Mononuclear cell (primary cell): ENCODE measurements at regions not wholly inside any gene's neighbourhood (a gene's known extent, or its start where the extent isn't known, plus 50 kb on each side); places are given as distances from the start of the nearest gene placed in this dataset.
"Not testable (repeated sequence)": the region's sequence is repeated elsewhere in the genome, so short reads cannot be mapped to it uniquely, and the experiment has no call there.

Source experiments
- H3K27me3 ChIP-seq: 2 replicates; pipeline ENCODE4 v1.6.0; 2011; ENCODE audit warnings: low read length, control low read depth; ENCODE audit not compliant: insufficient read depth
- H3K4me1 ChIP-seq: 2 replicates; pipeline ENCODE4 v1.5.1; 2011; ENCODE audit warnings: mild to moderate bottlenecking, low read length, control low read depth; ENCODE audit not compliant: insufficient read depth
- H3K4me3 ChIP-seq: 2 replicates; pipeline ENCODE4 v1.5.1; 2011; ENCODE audit warnings: mild to moderate bottlenecking, low read length, moderate library complexity
- H3K9me3 ChIP-seq: 2 replicates; pipeline ENCODE4 v1.5.1; 2011; ENCODE audit warnings: low read depth, mild to moderate bottlenecking, control low read depth, low read length

GRCh38 chr6:14231501-14232280 is 114.1 kb downstream of the CD83 start:
- no peaks in the 10 kb centered on the region for H3K27me3 ChIP-seq
- H3K9me3 ChIP-seq = no peaks in the 10 kb centered on the region
- no peaks in the 10 kb centered on the region for H3K4me1 ChIP-seq
- no peak overlapping the region for H3K4me3 ChIP-seq

- Histone ChIP-seq H3K27me3 (no peaks in the 10 kb centered on the region), H3K4me3 (no peak overlapping the region)
Observed at GRCh38 chr6:14232889-14233288, 115.3 kb downstream of the CD83 start.

GRCh38 chr6:14235653-14236356 is 118.2 kb downstream of the CD83 start:
- Histone ChIP-seq H3K9me3 (no peaks in the 10 kb centered on the region), H3K4me1 (peaks cover under 1% of the 10 kb centered on the region), H3K4me3 (no peak overlapping the region), H3K27me3 (no peaks in the 10 kb centered on the region)

More at GRCh38 chr6:14232889-14233288, 115.3 kb downstream of the CD83 start:
- no peaks in the 10 kb centered on the region for H3K9me3 ChIP-seq
- no peaks in the 10 kb centered on the region for H3K4me1 ChIP-seq

- Histone ChIP-seq H3K4me3 (no peak overlapping the region), H3K4me1 (peaks cover 3% of the 10 kb centered on the region), H3K27me3 (no peaks in the 10 kb centered on the region), H3K9me3 (no peaks in the 10 kb centered on the region)
Observed at GRCh38 chr6:14239097-14239496, 121.5 kb downstream of the CD83 start.

GRCh38 chr6:14240411-14241166 is 123.0 kb downstream of the CD83 start:
- H3K4me1 ChIP-seq = peaks cover 3% of the 10 kb centered on the region
- H3K27me3 ChIP-seq = no peaks in the 10 kb centered on the region
- no peak overlapping the region for H3K4me3 ChIP-seq
- no peaks in the 10 kb centered on the region for H3K9me3 ChIP-seq

GRCh38 chr6:14241255-14242070 is 123.9 kb downstream of the CD83 start:
- H3K4me3 ChIP-seq = no peak overlapping the region
- no peaks in the 10 kb centered on the region for H3K9me3 ChIP-seq
- peaks cover 3% of the 10 kb centered on the region for H3K4me1 ChIP-seq
- no peaks in the 10 kb centered on the region for H3K27me3 ChIP-seq

GRCh38 chr6:14242912-14243311 is 125.3 kb downstream of the CD83 start:
- H3K4me1 ChIP-seq, H3K27me3 ChIP-seq, H3K4me3 ChIP-seq, H3K9me3 ChIP-seq: not testable (repeated sequence)

- H3K9me3 ChIP-seq = no peaks in the 10 kb centered on the region
- H3K4me3 ChIP-seq = no peak overlapping the region
- H3K4me1 ChIP-seq = peaks cover 3% of the 10 kb centered on the region
- no peaks in the 10 kb centered on the region for H3K27me3 ChIP-seq
Observed at GRCh38 chr6:14243597-14243996, 126.0 kb downstream of the CD83 start.

GRCh38 chr6:14246876-14247275 is 129.3 kb downstream of the CD83 start:
- no peaks in the 10 kb centered on the region for H3K9me3 ChIP-seq
- H3K4me1 ChIP-seq = no peaks in the 10 kb centered on the region
- no peaks in the 10 kb centered on the region for H3K27me3 ChIP-seq
- no peak overlapping the region for H3K4me3 ChIP-seq

- no peaks in the 10 kb centered on the region for H3K9me3 ChIP-seq
- H3K4me1 ChIP-seq = no peaks in the 10 kb centered on the region
- no peaks in the 10 kb centered on the region for H3K27me3 ChIP-seq
- no peak overlapping the region for H3K4me3 ChIP-seq
Observed at GRCh38 chr6:14250573-14250972, 133.0 kb downstream of the CD83 start.

- H3K4me1 ChIP-seq = no peaks in the 10 kb centered on the region
- H3K4me3 ChIP-seq = no peak overlapping the region
- no peaks in the 10 kb centered on the region for H3K27me3 ChIP-seq
- H3K9me3 ChIP-seq = no peaks in the 10 kb centered on the region
Observed at GRCh38 chr6:14252271-14252850, 134.8 kb downstream of the CD83 start.

- Histone ChIP-seq H3K27me3 (no peaks in the 10 kb centered on the region), H3K9me3 (no peaks in the 10 kb centered on the region), H3K4me1 (no peaks in the 10 kb centered on the region), H3K4me3 (no peak overlapping the region)
Observed at GRCh38 chr6:14254505-14254904, 136.9 kb downstream of the CD83 start.

GRCh38 chr6:14255916-14256315 is 138.3 kb downstream of the CD83 start:
- H3K27me3 ChIP-seq = no peaks in the 10 kb centered on the region
- no peaks in the 10 kb centered on the region for H3K4me1 ChIP-seq
- no peak overlapping the region for H3K4me3 ChIP-seq
- H3K9me3 ChIP-seq = no peaks in the 10 kb centered on the region

- H3K9me3 ChIP-seq = no peaks in the 10 kb centered on the region
- no peaks in the 10 kb centered on the region for H3K27me3 ChIP-seq
- no peak overlapping the region for H3K4me3 ChIP-seq
- no peaks in the 10 kb centered on the region for H3K4me1 ChIP-seq
Observed at GRCh38 chr6:14258117-14258516, 140.5 kb downstream of the CD83 start.
